NCI-H1930 (cell line): ENCODE measurements at regions not wholly inside any gene's neighbourhood (a gene's known extent, or its start where the extent isn't known, plus 50 kb on each side); places are given as distances from the start of the nearest gene placed in this dataset.

Experiments
- DNase-seq, 2 experiments: peaks; one replicate each; lab custom pipeline; 2025; lab: John Stamatoyannopoulos, UW

DNA sequence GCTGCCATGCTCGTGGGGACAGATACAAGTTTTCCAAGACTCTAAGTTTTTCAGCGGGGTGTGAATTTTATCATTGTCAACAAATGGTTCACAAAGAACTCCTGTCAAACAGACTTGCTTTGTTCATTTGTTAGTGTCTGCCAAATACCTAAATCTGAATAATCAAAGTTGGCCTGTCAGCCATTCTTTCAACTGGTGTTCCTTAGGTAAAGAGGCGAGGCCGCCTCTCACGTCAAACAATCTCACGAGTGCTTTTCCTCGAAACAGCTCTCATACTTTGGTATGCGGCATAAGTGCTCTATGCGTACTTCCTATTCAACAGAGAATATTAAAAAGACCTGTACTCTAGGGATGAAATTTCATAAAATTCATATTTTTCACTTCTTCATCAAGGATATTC lies 51.4 kb upstream of the KANK4 start:
- DNase-seq: no peak

DNA sequence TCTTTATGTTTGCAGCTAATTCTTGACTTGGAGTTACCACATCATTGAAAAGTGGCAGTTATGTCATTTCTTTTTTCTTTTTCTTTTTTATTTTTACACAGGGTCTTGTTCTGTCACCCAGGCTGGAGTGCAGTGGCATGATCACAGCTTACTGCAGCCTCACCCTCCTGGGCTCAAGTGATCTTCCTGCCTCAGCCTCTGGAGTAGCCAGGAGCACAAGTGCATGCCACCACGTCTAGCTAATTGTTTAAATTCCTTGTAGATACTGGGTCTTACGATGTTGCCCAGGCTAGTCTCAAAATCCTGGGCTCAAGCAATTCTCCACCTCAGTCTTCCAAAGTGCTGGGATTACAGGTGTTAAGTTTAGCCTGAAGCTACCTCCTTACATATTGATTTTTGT lies 52.1 kb upstream of the KANK4 start:
- no peak for DNase-seq

DNA sequence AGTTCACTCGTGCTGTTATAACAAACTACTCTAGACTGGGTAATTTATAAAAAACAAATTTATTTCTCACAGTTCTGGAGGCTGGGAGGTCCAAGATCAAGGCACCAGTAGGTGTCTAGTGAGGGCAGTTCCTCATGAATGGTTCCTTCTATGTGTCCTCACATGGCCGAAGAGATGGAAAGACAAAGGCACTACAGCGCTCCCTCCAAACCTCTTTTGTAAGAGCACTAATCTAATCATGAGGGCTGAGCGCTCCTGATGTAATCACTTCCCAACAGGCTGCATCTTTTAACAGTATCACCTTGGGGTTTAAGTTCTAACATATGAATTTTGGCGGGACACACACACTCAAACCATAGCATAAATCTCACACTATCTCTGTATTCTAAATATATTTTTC lies 54.0 kb upstream of the KANK4 start:
- no peak for DNase-seq

DNA sequence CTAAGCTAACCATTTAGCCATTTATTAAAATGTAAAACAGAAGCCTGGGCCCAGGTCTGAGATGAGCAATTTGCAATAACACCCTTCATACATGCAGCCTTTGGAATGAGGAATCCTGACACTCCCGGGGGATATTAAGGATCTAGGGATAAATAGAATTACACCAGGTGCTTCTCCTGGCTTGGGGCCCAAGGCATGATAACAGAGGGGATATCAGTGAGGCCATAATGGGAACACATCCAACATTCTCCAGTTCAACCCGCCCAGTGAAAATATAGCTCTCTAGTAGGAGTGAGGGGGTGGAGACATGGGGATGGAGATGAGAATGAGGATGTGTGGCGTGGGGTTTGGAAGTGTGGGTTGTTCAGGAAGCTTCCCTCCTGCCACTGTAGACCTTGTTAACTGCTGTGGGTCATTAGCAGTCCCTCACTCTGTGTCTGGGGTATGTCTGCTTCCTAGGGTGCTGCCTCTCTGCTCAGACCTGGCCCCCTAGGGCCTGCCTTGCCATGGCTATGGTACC lies 57.9 kb upstream of the KANK4 start:
- DNase-seq: no peak

DNA sequence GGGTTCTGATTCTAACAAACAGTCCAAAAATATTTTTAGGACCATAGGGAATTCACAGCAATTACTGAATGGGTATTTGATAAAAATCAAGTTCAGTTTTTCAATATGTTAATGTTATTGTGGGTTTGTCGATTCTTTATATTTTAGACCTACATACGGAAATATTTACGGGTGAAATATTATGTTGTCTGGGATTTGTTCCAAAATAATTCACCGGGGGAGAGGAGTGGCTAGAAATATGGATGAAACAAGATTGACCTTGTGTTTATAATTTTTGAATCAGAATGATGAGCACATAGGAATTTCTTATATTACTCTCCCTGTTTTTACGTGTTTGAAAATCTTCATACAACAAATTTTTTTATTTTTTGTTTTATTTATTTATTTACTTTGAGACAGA lies 56.7 kb upstream of the USP1 start:
- DNase-seq: no peak

DNA sequence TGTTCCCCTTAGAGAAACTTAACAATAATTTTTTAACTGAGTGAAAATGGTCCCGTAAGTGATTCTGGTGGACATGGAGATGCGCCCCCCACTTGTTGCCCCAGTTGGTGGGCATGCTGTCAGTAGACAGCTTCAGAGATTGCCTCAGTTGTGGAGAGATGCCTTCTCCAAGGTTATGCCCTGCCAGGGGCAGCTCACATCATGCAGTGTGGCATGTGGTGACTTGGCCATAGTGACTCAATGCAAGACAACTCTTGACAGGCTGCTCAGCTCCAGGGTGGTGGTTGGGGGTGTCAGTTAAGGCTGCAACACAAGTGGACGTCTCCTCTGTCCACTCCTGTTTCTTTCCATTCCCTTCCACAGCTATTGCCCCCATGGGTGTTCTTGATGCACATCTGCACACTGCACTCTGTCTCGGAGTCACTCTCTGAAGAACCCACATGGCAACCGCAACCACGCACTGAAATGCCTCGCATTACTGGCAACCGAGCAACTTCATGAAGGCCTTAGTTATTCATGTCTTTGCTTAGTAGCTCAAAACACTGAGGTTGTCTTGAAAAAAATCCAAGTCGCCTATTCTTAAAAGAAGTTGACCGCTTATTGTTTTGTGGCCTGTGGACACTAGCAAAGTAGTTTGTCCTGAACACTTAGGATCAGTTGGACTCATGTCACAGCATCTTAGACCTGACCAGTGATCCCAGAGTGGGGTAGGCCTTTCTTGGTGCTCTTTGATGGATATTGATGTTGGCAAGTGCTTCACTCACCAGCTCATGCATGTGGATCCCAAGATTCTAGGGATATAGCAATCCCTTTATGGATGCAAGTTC lies 54.8 kb upstream of the USP1 start:
- no peak for DNase-seq

DNA sequence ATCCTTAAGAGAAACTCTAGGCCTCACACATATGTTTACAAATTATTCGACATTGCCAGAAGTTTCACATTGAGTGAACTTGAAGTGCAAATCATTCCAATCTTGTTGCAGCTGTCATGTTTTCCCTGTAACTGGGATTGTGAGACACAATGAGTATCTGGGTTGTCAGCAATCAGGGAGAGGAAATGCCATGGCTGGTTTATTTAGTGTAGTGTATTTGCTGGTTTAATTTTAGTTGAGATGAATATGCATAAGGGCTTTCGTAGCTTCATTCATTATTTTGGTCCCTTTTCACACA lies 54.2 kb upstream of the USP1 start:
- no peak for DNase-seq

DNA sequence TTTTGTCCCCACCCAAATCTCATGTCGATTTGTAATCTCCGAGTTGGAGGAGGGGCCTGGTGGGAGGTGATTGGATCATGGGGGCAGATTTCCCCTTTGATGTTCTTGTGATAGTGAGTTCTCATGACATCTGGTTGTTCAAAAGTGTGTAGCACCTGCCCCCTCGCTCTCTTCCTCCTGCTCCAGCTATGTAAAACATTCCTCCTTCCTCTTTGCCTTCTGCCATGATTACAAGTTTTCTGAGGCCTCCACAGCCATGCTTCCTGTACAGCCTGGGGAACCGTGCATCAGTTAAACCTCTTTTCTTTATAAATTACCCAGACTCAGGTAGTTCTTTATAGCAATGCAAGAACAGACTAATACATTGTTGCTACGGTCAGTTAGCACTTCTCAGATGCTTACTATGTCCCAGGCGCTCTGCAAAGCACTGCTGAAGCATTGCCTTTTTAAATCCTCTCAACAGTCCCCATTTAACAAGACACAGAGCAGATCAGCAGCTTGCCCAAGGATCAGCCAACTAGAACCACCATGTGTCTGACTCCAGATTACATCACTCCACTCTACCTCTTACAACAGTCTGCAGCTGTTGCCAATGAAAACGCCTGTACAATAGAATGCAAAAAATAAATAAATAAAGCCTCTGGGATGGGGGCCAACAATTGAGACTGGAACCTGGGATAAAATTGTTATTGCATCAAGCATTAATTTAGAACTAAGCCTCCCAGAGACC lies 52.4 kb upstream of the USP1 start:
- peak in 1 of 2 experiments; percentile 35 for DNase-seq

DNA sequence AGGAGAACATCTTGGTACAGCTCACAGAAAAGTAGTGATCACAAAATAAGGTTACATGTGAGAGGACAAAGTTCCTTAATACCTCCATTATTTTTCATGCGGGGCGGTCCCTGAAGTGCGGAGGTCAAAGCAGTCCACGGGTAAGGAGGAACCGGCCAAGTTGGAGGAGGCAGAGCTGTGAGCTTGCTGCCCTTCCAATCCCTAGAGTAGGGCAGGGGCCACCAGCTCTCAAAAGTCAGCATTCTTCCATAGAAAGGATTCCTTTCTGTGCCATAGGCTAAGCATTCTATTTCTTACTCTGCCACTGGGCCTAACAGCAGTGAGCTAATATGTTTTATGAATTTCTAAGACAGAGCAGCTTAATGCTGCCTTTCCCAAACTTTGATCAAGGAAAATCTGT lies 50.9 kb upstream of the USP1 start:
- no peak for DNase-seq

DNA sequence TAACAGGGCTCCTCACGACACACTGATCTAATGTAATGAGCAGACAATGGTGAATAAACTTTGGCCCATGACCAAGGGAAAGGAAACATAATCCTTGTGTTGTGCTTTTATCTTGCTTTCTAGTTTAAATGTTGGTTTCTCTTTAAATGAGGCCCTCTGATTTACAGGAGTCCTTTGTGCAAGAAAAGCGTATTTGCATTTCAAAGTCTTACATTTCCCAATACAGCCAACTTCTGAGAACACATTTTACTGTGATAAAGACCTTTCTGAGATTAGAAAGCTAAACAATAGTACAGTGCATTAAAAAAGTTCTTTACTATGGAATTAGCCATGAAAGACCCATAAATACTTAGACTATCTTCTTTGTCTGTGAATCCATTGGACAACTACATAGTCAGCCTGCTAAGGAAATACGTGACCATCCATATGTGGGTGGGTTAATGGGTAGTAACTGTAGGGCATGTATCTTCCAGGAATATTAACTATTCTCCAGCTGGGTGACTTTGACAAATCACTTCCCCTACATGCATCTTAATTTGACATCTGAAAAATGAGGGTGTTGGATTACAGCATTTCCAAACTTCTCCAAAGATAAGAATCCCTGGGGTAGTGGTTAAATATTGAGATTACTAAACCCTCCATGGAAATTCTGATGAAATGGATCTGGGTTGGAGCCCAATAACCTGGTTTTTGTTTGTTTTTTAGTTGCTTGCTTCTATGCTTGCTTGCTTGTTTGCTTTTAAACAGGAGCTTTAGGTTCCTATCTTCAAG lies 50.3 kb upstream of the USP1 start:
- no peak for DNase-seq
